ENCODE measurements at regions not wholly inside any gene's neighbourhood (a gene's known extent, or its start where the extent isn't known, plus 50 kb on each side); places are given as distances from the start of the nearest gene placed in this dataset.
A peak's percentile ranks its signal among the peaks of the same experiment; 100 is the strongest.
"Not testable (repeated sequence)": the region's sequence is repeated elsewhere in the genome, so short reads cannot be mapped to it uniquely, and the experiment has no call there.

GRCh38 chr3:152593242-152593641, 241.7 kb upstream of the P2RY1 start:
- H3K9me3 ChIP-seq (ENCODE audit: insufficient read depth, low read length, severe bottlenecking), result no peaks in the 10 kb centered on the region
- DNase-seq (no peak), ATAC-seq (ENCODE audit: insufficient read depth, low read depth) (no peak)
- H3K4me1 ChIP-seq (ENCODE audit: insufficient read depth, low read length), result peaks cover 2% of the 10 kb centered on the region; the same call in 1 of the 2 replicates
- TF ChIP-seq EZH2 (IDR thresholded peaks at IDR 0.05; ENCODE audit: borderline replicate concordance, low read depth, low read length, severe bottlenecking) (no peak), CTCF (IDR thresholded peaks at IDR 0.05; ENCODE audit: borderline replicate concordance, extremely low read depth, low read length, poor library complexity, severe bottlenecking) (no peak)
- H3K36me3 ChIP-seq (ENCODE audit: insufficient read depth, low read length), result no peaks in the 10 kb centered on the region
- H4K20me1 ChIP-seq (ENCODE audit: insufficient read depth, low read length), result no peaks in the 10 kb centered on the region
- peaks cover 9% of the 10 kb centered on the region for H3K27me3 ChIP-seq (ENCODE audit: insufficient read depth, low read length, poor library complexity)
- H3K4me3 ChIP-seq (ENCODE audit: low read depth in 1 of 2, low read length in 2 of 2), result no peak overlapping the region
- H2AFZ ChIP-seq (ENCODE audit: low read depth, low read length), result no peak overlapping the region
- H3K27ac ChIP-seq (ENCODE audit: low read length), result no peak overlapping the region
- H3K79me2 ChIP-seq (ENCODE audit: insufficient read depth, low read length), result no peaks in the 10 kb centered on the region
- H3K4me2 ChIP-seq (ENCODE audit: insufficient read depth, low read length), result no peak overlapping the region
- H3K9ac ChIP-seq (ENCODE audit: low read depth, low read length), result no peak overlapping the region

GRCh38 chr3:152595975-152596821, 238.7 kb upstream of the P2RY1 start:
- Histone ChIP-seq H3K79me2 (ENCODE audit: insufficient read depth, low read length) (no peaks in the 10 kb centered on the region), H2AFZ (ENCODE audit: low read depth, low read length) (0 out of 2 replicates have a peak overlapping the region, but pooled peaks have one; percentile 7), H3K4me1 (ENCODE audit: insufficient read depth, low read length) (peaks cover 2% of the 10 kb centered on the region; the same call in 1 of the 2 replicates), H3K9ac (ENCODE audit: low read depth, low read length) (no peak overlapping the region), H3K27ac (ENCODE audit: low read length) (no peak overlapping the region), H3K4me3 (ENCODE audit: low read depth in 1 of 2, low read length in 2 of 2) (no peak overlapping the region), H3K36me3 (ENCODE audit: insufficient read depth, low read length) (no peaks in the 10 kb centered on the region), H3K9me3 (ENCODE audit: insufficient read depth, low read length, severe bottlenecking) (no peaks in the 10 kb centered on the region), H4K20me1 (ENCODE audit: insufficient read depth, low read length) (no peaks in the 10 kb centered on the region), H3K4me2 (ENCODE audit: insufficient read depth, low read length) (peak overlapping the region; percentile 31; the same call in 1 of the 2 replicates), H3K27me3 (ENCODE audit: insufficient read depth, low read length, poor library complexity) (peaks cover 9% of the 10 kb centered on the region)
- DNase-seq (no peak), ATAC-seq (ENCODE audit: insufficient read depth, low read depth) (peak; percentile 27; the same call in 1 of the 3 replicates)
- no peak for TF ChIP-seq CTCF (IDR thresholded peaks at IDR 0.05; ENCODE audit: borderline replicate concordance, extremely low read depth, low read length, poor library complexity, severe bottlenecking)
- TF ChIP-seq EZH2 (IDR thresholded peaks at IDR 0.05; ENCODE audit: borderline replicate concordance, low read depth, low read length, severe bottlenecking), result no peak

GRCh38 chr3:152596832-152597231, 238.1 kb upstream of the P2RY1 start:
- not testable (repeated sequence) for H3K4me3 ChIP-seq (ENCODE audit: low read depth in 1 of 2, low read length in 2 of 2); H3K79me2 ChIP-seq (ENCODE audit: insufficient read depth, low read length); H3K9me3 ChIP-seq (ENCODE audit: insufficient read depth, low read length, severe bottlenecking); H3K9ac ChIP-seq (ENCODE audit: low read depth, low read length); H3K27me3 ChIP-seq (ENCODE audit: insufficient read depth, low read length, poor library complexity); DNase-seq; H3K4me1 ChIP-seq (ENCODE audit: insufficient read depth, low read length); H2AFZ ChIP-seq (ENCODE audit: low read depth, low read length); H4K20me1 ChIP-seq (ENCODE audit: insufficient read depth, low read length); ATAC-seq (ENCODE audit: insufficient read depth, low read depth); H3K36me3 ChIP-seq (ENCODE audit: insufficient read depth, low read length); H3K4me2 ChIP-seq (ENCODE audit: insufficient read depth, low read length); H3K27ac ChIP-seq (ENCODE audit: low read length)

- H3K9ac ChIP-seq (ENCODE audit: low read depth, low read length), result no peak overlapping the region
- H3K4me2 ChIP-seq (ENCODE audit: insufficient read depth, low read length), result no peak overlapping the region
- no peaks in the 10 kb centered on the region for H3K9me3 ChIP-seq (ENCODE audit: insufficient read depth, low read length, severe bottlenecking)
- no peaks in the 10 kb centered on the region for H3K36me3 ChIP-seq (ENCODE audit: insufficient read depth, low read length)
- ATAC-seq (ENCODE audit: insufficient read depth, low read depth) (no peak), DNase-seq (no peak)
- TF ChIP-seq CTCF (IDR thresholded peaks at IDR 0.05; ENCODE audit: borderline replicate concordance, extremely low read depth, low read length, poor library complexity, severe bottlenecking) (no peak), EZH2 (IDR thresholded peaks at IDR 0.05; ENCODE audit: borderline replicate concordance, low read depth, low read length, severe bottlenecking) (no peak)
- H2AFZ ChIP-seq (ENCODE audit: low read depth, low read length), result no peak overlapping the region
- H3K27me3 ChIP-seq (ENCODE audit: insufficient read depth, low read length, poor library complexity), result no peaks in the 10 kb centered on the region
- H3K27ac ChIP-seq (ENCODE audit: low read length), result no peak overlapping the region
- H3K4me1 ChIP-seq (ENCODE audit: insufficient read depth, low read length), result no peaks in the 10 kb centered on the region
- no peak overlapping the region for H3K4me3 ChIP-seq (ENCODE audit: low read depth in 1 of 2, low read length in 2 of 2)
- no peaks in the 10 kb centered on the region for H4K20me1 ChIP-seq (ENCODE audit: insufficient read depth, low read length)
- H3K79me2 ChIP-seq (ENCODE audit: insufficient read depth, low read length), result no peaks in the 10 kb centered on the region
These were observed 228.8 kb upstream of the P2RY1 start for GRCh38 chr3:152606146-152606545.

Data from DND-41 (cell line).